SK-N-SH treated with all-trans-retinoic acid at 6 μM for 48 hours (cell line): ENCODE measurements at regions not wholly inside any gene's neighbourhood (a gene's known extent, or its start where the extent isn't known, plus 50 kb on each side); places are given as distances from the start of the nearest gene placed in this dataset.

Experiments used
- ATAC-seq: fragments of 200-7000 bp; cut with Tn5 transposase; 3 replicates; pipeline ENCODE4 v1.9.1; 2020; ENCODE audit warnings: mild to moderate bottlenecking, moderate library complexity
- ARNTL ChIP-seq: fragments of 450-650 bp; formaldehyde crosslinking; IDR thresholded peaks from 2 replicates; pipeline ENCODE4 v1.5.0; 2020; ENCODE audit warnings: low read depth, mild to moderate bottlenecking, moderate library complexity, borderline replicate concordance
- CREB5 ChIP-seq: fragments of 250-450 bp; sonication (Bioruptor Pico); IDR thresholded peaks from 2 replicates; pipeline ENCODE4 v1.5.1; 2020; ENCODE audit warnings: low read depth, mild to moderate bottlenecking, moderate library complexity
- CSDC2 ChIP-seq: fragments of 250-450 bp; sonication (Bioruptor Pico); IDR thresholded peaks from 2 replicates; pipeline ENCODE4 v1.5.0; 2020; ENCODE audit warnings: mild to moderate bottlenecking, moderate library complexity
- CSRNP3 ChIP-seq: fragments of 250-450 bp; sonication (Bioruptor Pico); IDR thresholded peaks from 2 replicates; pipeline ENCODE4 v1.5.1; 2021; ENCODE audit warnings: mild to moderate bottlenecking, moderate library complexity
- ESRRG ChIP-seq: fragments of 250-450 bp; sonication (Bioruptor Pico); IDR thresholded peaks from 2 replicates; pipeline ENCODE4 v1.6.1; 2021; ENCODE audit warnings: mild to moderate bottlenecking
- GLIS3 ChIP-seq: fragments of 250-450 bp; sonication (Bioruptor Pico); IDR thresholded peaks from 2 replicates; pipeline ENCODE4 v1.5.0; 2020; ENCODE audit warnings: mild to moderate bottlenecking, moderate library complexity
- ISL1 ChIP-seq: fragments of 250-450 bp; sonication (Bioruptor Pico); IDR thresholded peaks from 2 replicates; pipeline ENCODE4 v2.1.2; 2022; ENCODE audit warnings: mild to moderate bottlenecking, moderate library complexity
- PATZ1 ChIP-seq: fragments of 250-450 bp; sonication (Bioruptor Pico); IDR thresholded peaks from 2 replicates; pipeline ENCODE4 v1.8.0; 2020; ENCODE audit warnings: mild to moderate bottlenecking, moderate library complexity, borderline replicate concordance
- POU6F1 ChIP-seq: fragments of 250-450 bp; sonication (Bioruptor Pico); IDR thresholded peaks from 2 replicates; pipeline ENCODE4 v1.8.0; 2021; ENCODE audit warnings: low read depth, mild to moderate bottlenecking, moderate library complexity, borderline replicate concordance
- RARB ChIP-seq: fragments of 250-450 bp; sonication (Bioruptor Pico); IDR thresholded peaks from 2 replicates; pipeline ENCODE4 v1.8.0; 2021; ENCODE audit warnings: mild to moderate bottlenecking, moderate library complexity
- TCF4 ChIP-seq: fragments of 250-450 bp; sonication (Bioruptor Pico); IDR thresholded peaks from 2 replicates; pipeline ENCODE4 v1.8.0; 2021; ENCODE audit warnings: mild to moderate bottlenecking, moderate library complexity, borderline replicate concordance
- TOX ChIP-seq: fragments of 250-450 bp; sonication (Bioruptor Pico); IDR thresholded peaks from 2 replicates; pipeline ENCODE4 v1.8.0; 2021; ENCODE audit warnings: mild to moderate bottlenecking, moderate library complexity, borderline replicate concordance
- TSHZ2 ChIP-seq: fragments of 250-450 bp; sonication (Bioruptor Pico); IDR thresholded peaks from 2 replicates; pipeline ENCODE4 v1.5.0; 2020; ENCODE audit warnings: mild to moderate bottlenecking, moderate library complexity
- ZC3H10 ChIP-seq: fragments of 250-450 bp; sonication (Bioruptor Pico); IDR thresholded peaks from 2 replicates; pipeline ENCODE4 v1.5.1; 2021; ENCODE audit warnings: mild to moderate bottlenecking, moderate library complexity
- ZFP3 ChIP-seq: fragments of 250-450 bp; sonication (Bioruptor Pico); IDR thresholded peaks from 2 replicates; pipeline ENCODE4 v1.5.0; 2020; ENCODE audit warnings: mild to moderate bottlenecking, moderate library complexity
- ZFP30 ChIP-seq: fragments of 450-650 bp; formaldehyde crosslinking; IDR thresholded peaks from 2 replicates; pipeline ENCODE4 v1.5.0; 2022; ENCODE audit warnings: mild to moderate bottlenecking, moderate library complexity
- ZNF565 ChIP-seq: fragments of 450-650 bp; formaldehyde crosslinking; conservative IDR thresholded peaks from 2 replicates; pipeline ENCODE4 v1.5.0; 2020; ENCODE audit warnings: low read depth, mild to moderate bottlenecking, moderate library complexity
- ZNF70 ChIP-seq: fragments of 450-650 bp; formaldehyde crosslinking; IDR thresholded peaks from 2 replicates; pipeline ENCODE4 v1.5.0; 2020; ENCODE audit warnings: mild to moderate bottlenecking, moderate library complexity
- ZNF8 ChIP-seq: fragments of 450-650 bp; formaldehyde crosslinking; IDR thresholded peaks from 2 replicates; pipeline ENCODE4 v1.5.0; 2020; ENCODE audit warnings: mild to moderate bottlenecking, moderate library complexity

- no peak for TF ChIP-seq ZNF8 (CRISPR knock-in tag)
- no peak for TF ChIP-seq CREB5 (CRISPR knock-in tag)
- TF ChIP-seq ZC3H10: no peak
- TF ChIP-seq ARNTL (CRISPR knock-in tag): no peak
- TF ChIP-seq PATZ1 (CRISPR knock-in tag): no peak
- no peak for TF ChIP-seq TSHZ2
- no peak for TF ChIP-seq ZNF70 (CRISPR knock-in tag)
- TF ChIP-seq TOX: no peak
- TF ChIP-seq ZFP30 (CRISPR knock-in tag): no peak
- TF ChIP-seq POU6F1 (CRISPR knock-in tag): no peak
- no peak for TF ChIP-seq ISL1
- TF ChIP-seq GLIS3 (CRISPR knock-in tag): no peak
- no peak for TF ChIP-seq ZNF565 (CRISPR knock-in tag)
- no peak for TF ChIP-seq RARB (CRISPR knock-in tag)
- no peak for TF ChIP-seq CSDC2 (CRISPR knock-in tag)
- no peak for TF ChIP-seq TCF4 (CRISPR knock-in tag)
- no peak for TF ChIP-seq ESRRG (CRISPR knock-in tag)
- TF ChIP-seq ZFP3 (CRISPR knock-in tag): no peak
- ATAC-seq: no peak
These were observed 849.1 kb downstream of the DIPK2A start for GRCh38 chr3:144820726-144821125.

- TF ChIP-seq ARNTL (CRISPR knock-in tag) (no peak), CSRNP3 (CRISPR knock-in tag) (no peak), CSDC2 (CRISPR knock-in tag) (no peak), TCF4 (CRISPR knock-in tag) (no peak)
- no peak for ATAC-seq
These were observed 850.0 kb downstream of the DIPK2A start for GRCh38 chr3:144821583-144821982.

- no peak for ATAC-seq
- TF ChIP-seq TSHZ2 (no peak), ZNF70 (CRISPR knock-in tag) (no peak), RARB (CRISPR knock-in tag) (no peak), TOX (no peak), ZFP30 (CRISPR knock-in tag) (no peak), TCF4 (CRISPR knock-in tag) (no peak), POU6F1 (CRISPR knock-in tag) (no peak), GLIS3 (CRISPR knock-in tag) (no peak), ZC3H10 (no peak)
These were observed 851.0 kb downstream of the DIPK2A start for GRCh38 chr3:144822671-144823070.
